ENCODE measurements at regions not wholly inside any gene's neighbourhood (a gene's known extent, or its start where the extent isn't known, plus 50 kb on each side); places are given as distances from the start of the nearest gene placed in this dataset.

- TF ChIP-seq CTCF (IDR thresholded peaks at IDR 0.05; ENCODE audit: low read depth, low read length, poor library complexity, severe bottlenecking), result no peak
- TF ChIP-seq EZH2phosphoT487 (IDR thresholded peaks at IDR 0.05; ENCODE audit: borderline replicate concordance, low read length), result no peak
These were observed 281.2 kb upstream of the PARD3B start for GRCh38 chr2:204264085-204264553.

All from DOHH2 (cell line).